HCT116 (cell line): ENCODE measurements at regions not wholly inside any gene's neighbourhood (a gene's known extent, or its start where the extent isn't known, plus 50 kb on each side); places are given as distances from the start of the nearest gene placed in this dataset.
A peak's percentile ranks its signal among the peaks of the same experiment; 100 is the strongest.

Source experiments
- ATAC-seq: fragments of 200-7000 bp; cut with Tn5 transposase; 2 replicates; pipeline ENCODE4 v1.9.1; 2020; ENCODE audit warnings: mild to moderate bottlenecking, moderate library complexity
- BruUV-seq: library from RNA; stranded (reverse); fragments of 400-500 nt; replicated peaks from 2 replicates; lab custom pipeline; 2021; lab: Mats Ljungman, UMichigan
- CTCF ChIA-PET: fragments of 300-600 bp; sonication (Branson Sonifier 250); formaldehyde crosslinking; loops from one replicate; lab custom pipeline; 2021; ENCODE audit warnings: antibody characterized with exemption; lab: Charles Lee
- POLR2A ChIA-PET: fragments of 300-600, 350-600 bp; sonication (Branson Sonifier 250); formaldehyde crosslinking; loops from one replicate; lab custom pipeline; 2021; ENCODE audit warnings: antibody characterized with exemption; lab: Charles Lee
- RAD21 ChIA-PET, 2 experiments: fragments of 300-600 bp; sonication (Branson Sonifier 250); formaldehyde crosslinking; loops; one replicate each; lab custom pipeline; 2023; ENCODE audit warnings: low total read pairs in 2 of 2; ENCODE audit not compliant: uncharacterized antibody in 2 of 2, unreplicated experiment in 2 of 2, low non-redundant PET in 1 of 2; lab: Charles Lee
- DNase-seq: peaks from one replicate; pipeline ENCODE4 v3.0.0-alpha.2; 2010; ENCODE audit warnings: low read depth, low spot score
- H2AFZ ChIP-seq: fragments of 200-600 bp; shearing (Covaris generic), sonication (generic); 2 replicates; pipeline ENCODE4 v1.6.1; 2017; ENCODE audit warnings: low read depth, mixed run types, mixed read lengths, antibody characterized with exemption, low read length; ENCODE audit not compliant: poor library complexity, severe bottlenecking
- H3K27ac ChIP-seq: 2 replicates; pipeline ENCODE4 v1.5.1; 2012; ENCODE audit warnings: low read depth, low read length
- H3K27me3 ChIP-seq: fragments of 200-600 bp; sonication (generic); 2 replicates; pipeline ENCODE4 v1.6.1; 2016; ENCODE audit warnings: mixed run types, low read length, mixed read lengths; ENCODE audit not compliant: insufficient read depth
- H3K36me3 ChIP-seq, 2 experiments: fragments of 200-500 bp in 1 of 2; fragments of 200-600 bp in 1 of 2; sonication (Bioruptor generic) in 1 of 2; sonication (generic) in 1 of 2; 2 replicates each; pipeline versions ENCODE4 v1.5.1 to v1.6.1; 2014 to 2016; ENCODE audit warnings: low read length in 2 of 2, inconsistent platforms in 1 of 2, mixed read lengths in 1 of 2, mixed run types in 1 of 2; ENCODE audit not compliant: insufficient read depth in 2 of 2, control insufficient read depth in 1 of 2
- H3K4me1 ChIP-seq, 2 experiments: fragments of 200-600 bp in 1 of 2; sonication (generic) in 1 of 2; 2 replicates each; pipeline versions ENCODE4 v1.5.1 to v1.6.1; 2012 to 2017; ENCODE audit warnings: low read length in 2 of 2, inconsistent platforms in 1 of 2, mild to moderate bottlenecking in 1 of 2, mixed read lengths in 1 of 2, mixed run types in 1 of 2, moderate library complexity in 1 of 2; ENCODE audit not compliant: insufficient read depth in 2 of 2, control insufficient read depth in 1 of 2
- H3K4me2 ChIP-seq: fragments of 200-600 bp; sonication (generic); 2 replicates; pipeline ENCODE4 v1.6.1; 2017; ENCODE audit warnings: mixed run types, low read length, mixed read lengths
- H3K4me3 ChIP-seq, 2 experiments: fragments of 200-600 bp in 1 of 2; sonication (generic) in 1 of 2; replicated peaks in 1 of 2; 2 replicates each; pipeline ENCODE4 v1.5.1; 2011 to 2016; ENCODE audit warnings: low read length in 2 of 2, control low read depth in 1 of 2, low read depth in 1 of 2, mild to moderate bottlenecking in 1 of 2, mixed read lengths in 1 of 2, mixed run types in 1 of 2
- H3K79me2 ChIP-seq: fragments of 200-600 bp; sonication (generic); 2 replicates; pipeline ENCODE4 v1.6.1; 2017; ENCODE audit warnings: mild to moderate bottlenecking, mixed run types, low read length, moderate library complexity, mixed read lengths; ENCODE audit not compliant: insufficient read depth
- H3K9ac ChIP-seq: fragments of 200-600 bp; sonication (generic); 2 replicates; pipeline ENCODE4 v1.6.1; 2016; ENCODE audit warnings: low read length, mixed read lengths
- H3K9me2 ChIP-seq: fragments of 200-600 bp; sonication (generic), shearing (Covaris generic); 2 replicates; pipeline ENCODE4 v1.6.1; 2017; ENCODE audit warnings: mixed run types, mild to moderate bottlenecking, moderate library complexity; ENCODE audit not compliant: insufficient read depth
- H3K9me3 ChIP-seq, 2 experiments: fragments of 200-500 bp in 1 of 2; fragments of 200-600 bp in 1 of 2; sonication (Bioruptor generic) in 1 of 2; sonication (generic) in 1 of 2; 2 replicates each; pipeline ENCODE4 v1.6.1; 2014 to 2017; ENCODE audit warnings: low read length in 2 of 2, mixed read lengths in 2 of 2, inconsistent platforms in 1 of 2, low read depth in 1 of 2, mild to moderate bottlenecking in 1 of 2, mixed run types in 1 of 2, moderate library complexity in 1 of 2; ENCODE audit not compliant: control insufficient read depth in 1 of 2, insufficient read depth in 1 of 2
- H4K20me1 ChIP-seq: fragments of 200-600 bp; sonication (generic), shearing (Covaris generic); 2 replicates; pipeline ENCODE4 v1.6.1; 2017; ENCODE audit warnings: mixed run types, mild to moderate bottlenecking, moderate library complexity; ENCODE audit not compliant: insufficient read depth
- ATF3 ChIP-seq: IDR thresholded peaks from 2 replicates; pipeline ENCODE4 v1.6.1; 2012
- CEBPB ChIP-seq: IDR thresholded peaks from 2 replicates; pipeline ENCODE4 v1.6.1; 2012; ENCODE audit warnings: low read depth
- CTCF ChIP-seq, 3 experiments: fragments of 200-600 bp in 1 of 3; sonication (generic) in 1 of 3; IDR thresholded peaks in 2 of 3; conservative IDR thresholded peaks in 1 of 3; 2 replicates each; pipeline ENCODE4 v1.5.1; 2012 to 2017; ENCODE audit warnings: low read depth in 2 of 3, low read length in 2 of 3, antibody characterized with exemption in 1 of 3, borderline replicate concordance in 1 of 3, control low read depth in 1 of 3, mild to moderate bottlenecking in 1 of 3, mixed read lengths in 1 of 3, mixed run types in 1 of 3, moderate library complexity in 1 of 3; ENCODE audit not compliant: insufficient read depth in 1 of 3
- EZH2 ChIP-seq: fragments of 200-600 bp; sonication (generic); IDR thresholded peaks from 2 replicates; pipeline ENCODE4 v1.6.1; 2017; ENCODE audit warnings: antibody characterized with exemption, mixed run types
- EZH2phosphoT487 ChIP-seq: fragments of 200-600 bp; IDR thresholded peaks from 2 replicates; pipeline ENCODE4 v1.6.1; 2018; ENCODE audit warnings: antibody characterized with exemption, borderline replicate concordance
- MAX ChIP-seq: IDR thresholded peaks from 2 replicates; pipeline ENCODE4 v1.6.1; 2012
- POLR2A ChIP-seq: IDR thresholded peaks from 2 replicates; pipeline ENCODE4 v1.7.0; 2011; ENCODE audit warnings: borderline replicate concordance; ENCODE audit not compliant: insufficient read depth, insufficient read length; ENCODE audit errors: extremely low read depth
- POLR2AphosphoS5 ChIP-seq: IDR thresholded peaks from 2 replicates; pipeline ENCODE4 v1.6.1; 2011; ENCODE audit warnings: mild to moderate bottlenecking, low read depth, low read length, moderate library complexity
- RAD21 ChIP-seq: IDR thresholded peaks from 2 replicates; pipeline ENCODE4 v1.6.1; 2012; ENCODE audit warnings: low read depth, mild to moderate bottlenecking
- REST ChIP-seq: IDR thresholded peaks from 2 replicates; pipeline ENCODE4 v1.6.1; 2012; ENCODE audit warnings: low read depth
- SIN3A ChIP-seq: IDR thresholded peaks from 2 replicates; pipeline ENCODE4 v1.6.1; 2012; ENCODE audit warnings: low read depth
- SP1 ChIP-seq: IDR thresholded peaks from 2 replicates; pipeline ENCODE4 v1.6.1; 2012; ENCODE audit warnings: low read depth
- ZBTB33 ChIP-seq: IDR thresholded peaks from 2 replicates; pipeline ENCODE4 v1.6.1; 2011; ENCODE audit warnings: mild to moderate bottlenecking, low read length, moderate library complexity; ENCODE audit not compliant: insufficient replicate concordance; ENCODE audit errors: extremely low read depth
- intact Hi-C: fragments of 100-400 bp; cut with micrococcal nuclease; formaldehyde crosslinking; loops from 2 replicates; pipeline ENCODE4 v1.10.0; 2022

GRCh38 chr1:170291516-170291915 lies 145.8 kb downstream of the NTMT2 start:
- ATAC-seq (no peak), DNase-seq (no peak)
- BruUV-seq = no TSS peak
- Histone ChIP-seq H4K20me1 (no peaks in the 10 kb centered on the region), H3K9ac (no peak overlapping the region), H3K36me3 (no peaks in the 10 kb centered on the region), H3K9me2 (no peaks in the 10 kb centered on the region), H3K4me3 (no peak overlapping the region), H3K4me1 (no peaks in the 10 kb centered on the region), H2AFZ (no peak overlapping the region), H3K9me3 (no peaks in the 10 kb centered on the region), H3K79me2 (no peaks in the 10 kb centered on the region), H3K27me3 (no peaks in the 10 kb centered on the region), H3K27ac (no peak overlapping the region), H3K4me2 (no peak overlapping the region)
- ChIA-PET CTCF (no interaction called here), POLR2A (no interaction called here), RAD21 (no interaction called here)
- TF ChIP-seq EZH2phosphoT487 = no peak
- intact Hi-C loops = no loop called here

- CTCF ChIA-PET = no interaction called here
- Histone ChIP-seq H3K27ac (no peak overlapping the region), H3K36me3 (no peaks in the 10 kb centered on the region), H3K4me2 (no peak overlapping the region), H3K9ac (no peak overlapping the region), H3K4me3 (no peak overlapping the region), H3K4me1 (no peaks in the 10 kb centered on the region), H3K79me2 (no peaks in the 10 kb centered on the region), H4K20me1 (no peaks in the 10 kb centered on the region), H3K9me3 (no peaks in the 10 kb centered on the region), H3K9me2 (no peaks in the 10 kb centered on the region), H2AFZ (peak overlapping the region; percentile 26), H3K27me3 (no peaks in the 10 kb centered on the region)
- intact Hi-C loops = no loop called here
- RAD21 ChIA-PET = no interaction called here
- POLR2A ChIA-PET = no interaction called here
- no peak for ATAC-seq
- BruUV-seq = no TSS peak
- no peak for DNase-seq
- no peak for TF ChIP-seq MAX
- TF ChIP-seq SP1 = no peak
- no peak for TF ChIP-seq ATF3
- no peak for TF ChIP-seq ZBTB33
- no peak for TF ChIP-seq EZH2phosphoT487
- TF ChIP-seq POLR2A = no peak
- no peak for TF ChIP-seq SIN3A
- no peak for TF ChIP-seq POLR2AphosphoS5
- no peak for TF ChIP-seq CTCF (IDR thresholded peaks at IDR 0.05 in 2 of 3, conservative IDR thresholded peaks at IDR 0.05 in 1 of 3; ENCODE audit: borderline replicate concordance in 1 of 3, insufficient read depth in 1 of 3, low read depth in 2 of 3, low read length in 2 of 3)
- no peak for TF ChIP-seq EZH2
- TF ChIP-seq CEBPB = no peak
- no peak for TF ChIP-seq RAD21
- TF ChIP-seq REST = no peak
Observed at GRCh38 chr1:170296211-170296610, 150.5 kb downstream of the NTMT2 start.
